HCT116 (cell line): ENCODE measurements at regions not wholly inside any gene's neighbourhood (a gene's known extent, or its start where the extent isn't known, plus 50 kb on each side); places are given as distances from the start of the nearest gene placed in this dataset.

Source experiments
- ATAC-seq: fragments of 200-7000 bp; cut with Tn5 transposase; 2 replicates; pipeline ENCODE4 v1.9.1; 2020; ENCODE audit warnings: mild to moderate bottlenecking, moderate library complexity
- BruUV-seq: library from RNA; stranded (reverse); fragments of 400-500 nt; replicated peaks from 2 replicates; lab custom pipeline; 2021; lab: Mats Ljungman, UMichigan
- CTCF ChIA-PET: fragments of 300-600 bp; sonication (Branson Sonifier 250); formaldehyde crosslinking; loops from one replicate; lab custom pipeline; 2021; ENCODE audit warnings: antibody characterized with exemption; lab: Charles Lee
- POLR2A ChIA-PET: fragments of 300-600, 350-600 bp; sonication (Branson Sonifier 250); formaldehyde crosslinking; loops from one replicate; lab custom pipeline; 2021; ENCODE audit warnings: antibody characterized with exemption; lab: Charles Lee
- RAD21 ChIA-PET, 2 experiments: fragments of 300-600 bp; sonication (Branson Sonifier 250); formaldehyde crosslinking; loops; one replicate each; lab custom pipeline; 2023; ENCODE audit warnings: low total read pairs in 2 of 2; ENCODE audit not compliant: uncharacterized antibody in 2 of 2, unreplicated experiment in 2 of 2, low non-redundant PET in 1 of 2; lab: Charles Lee
- DNase-seq: peaks from one replicate; pipeline ENCODE4 v3.0.0-alpha.2; 2010; ENCODE audit warnings: low read depth, low spot score
- H2AFZ ChIP-seq: fragments of 200-600 bp; shearing (Covaris generic), sonication (generic); 2 replicates; pipeline ENCODE4 v1.6.1; 2017; ENCODE audit warnings: low read depth, mixed run types, mixed read lengths, antibody characterized with exemption, low read length; ENCODE audit not compliant: poor library complexity, severe bottlenecking
- H3K27ac ChIP-seq: 2 replicates; pipeline ENCODE4 v1.5.1; 2012; ENCODE audit warnings: low read depth, low read length
- H3K27me3 ChIP-seq: fragments of 200-600 bp; sonication (generic); 2 replicates; pipeline ENCODE4 v1.6.1; 2016; ENCODE audit warnings: mixed run types, low read length, mixed read lengths; ENCODE audit not compliant: insufficient read depth
- H3K36me3 ChIP-seq, 2 experiments: fragments of 200-500 bp in 1 of 2; fragments of 200-600 bp in 1 of 2; sonication (Bioruptor generic) in 1 of 2; sonication (generic) in 1 of 2; 2 replicates each; pipeline versions ENCODE4 v1.5.1 to v1.6.1; 2014 to 2016; ENCODE audit warnings: low read length in 2 of 2, inconsistent platforms in 1 of 2, mixed read lengths in 1 of 2, mixed run types in 1 of 2; ENCODE audit not compliant: insufficient read depth in 2 of 2, control insufficient read depth in 1 of 2
- H3K4me1 ChIP-seq, 2 experiments: fragments of 200-600 bp in 1 of 2; sonication (generic) in 1 of 2; 2 replicates each; pipeline versions ENCODE4 v1.5.1 to v1.6.1; 2012 to 2017; ENCODE audit warnings: low read length in 2 of 2, inconsistent platforms in 1 of 2, mild to moderate bottlenecking in 1 of 2, mixed read lengths in 1 of 2, mixed run types in 1 of 2, moderate library complexity in 1 of 2; ENCODE audit not compliant: insufficient read depth in 2 of 2, control insufficient read depth in 1 of 2
- H3K4me2 ChIP-seq: fragments of 200-600 bp; sonication (generic); 2 replicates; pipeline ENCODE4 v1.6.1; 2017; ENCODE audit warnings: mixed run types, low read length, mixed read lengths
- H3K4me3 ChIP-seq, 2 experiments: fragments of 200-600 bp in 1 of 2; sonication (generic) in 1 of 2; replicated peaks in 1 of 2; 2 replicates each; pipeline ENCODE4 v1.5.1; 2011 to 2016; ENCODE audit warnings: low read length in 2 of 2, control low read depth in 1 of 2, low read depth in 1 of 2, mild to moderate bottlenecking in 1 of 2, mixed read lengths in 1 of 2, mixed run types in 1 of 2
- H3K79me2 ChIP-seq: fragments of 200-600 bp; sonication (generic); 2 replicates; pipeline ENCODE4 v1.6.1; 2017; ENCODE audit warnings: mild to moderate bottlenecking, mixed run types, low read length, moderate library complexity, mixed read lengths; ENCODE audit not compliant: insufficient read depth
- H3K9ac ChIP-seq: fragments of 200-600 bp; sonication (generic); 2 replicates; pipeline ENCODE4 v1.6.1; 2016; ENCODE audit warnings: low read length, mixed read lengths
- H3K9me2 ChIP-seq: fragments of 200-600 bp; sonication (generic), shearing (Covaris generic); 2 replicates; pipeline ENCODE4 v1.6.1; 2017; ENCODE audit warnings: mixed run types, mild to moderate bottlenecking, moderate library complexity; ENCODE audit not compliant: insufficient read depth
- H3K9me3 ChIP-seq, 2 experiments: fragments of 200-500 bp in 1 of 2; fragments of 200-600 bp in 1 of 2; sonication (Bioruptor generic) in 1 of 2; sonication (generic) in 1 of 2; 2 replicates each; pipeline ENCODE4 v1.6.1; 2014 to 2017; ENCODE audit warnings: low read length in 2 of 2, mixed read lengths in 2 of 2, inconsistent platforms in 1 of 2, low read depth in 1 of 2, mild to moderate bottlenecking in 1 of 2, mixed run types in 1 of 2, moderate library complexity in 1 of 2; ENCODE audit not compliant: control insufficient read depth in 1 of 2, insufficient read depth in 1 of 2
- H4K20me1 ChIP-seq: fragments of 200-600 bp; sonication (generic), shearing (Covaris generic); 2 replicates; pipeline ENCODE4 v1.6.1; 2017; ENCODE audit warnings: mixed run types, mild to moderate bottlenecking, moderate library complexity; ENCODE audit not compliant: insufficient read depth
- ATF3 ChIP-seq: IDR thresholded peaks from 2 replicates; pipeline ENCODE4 v1.6.1; 2012
- CBX3 ChIP-seq: IDR thresholded peaks from 2 replicates; pipeline ENCODE4 v1.6.1; 2012; ENCODE audit warnings: low read depth
- EGR1 ChIP-seq: IDR thresholded peaks from 2 replicates; pipeline ENCODE4 v1.6.1; 2012; ENCODE audit warnings: low read depth
- FOSL1 ChIP-seq: IDR thresholded peaks from 2 replicates; pipeline ENCODE4 v1.6.1; 2012; ENCODE audit warnings: low read depth
- POLR2A ChIP-seq: IDR thresholded peaks from 2 replicates; pipeline ENCODE4 v1.7.0; 2011; ENCODE audit warnings: borderline replicate concordance; ENCODE audit not compliant: insufficient read depth, insufficient read length; ENCODE audit errors: extremely low read depth
- REST ChIP-seq: IDR thresholded peaks from 2 replicates; pipeline ENCODE4 v1.6.1; 2012; ENCODE audit warnings: low read depth
- SRF ChIP-seq: IDR thresholded peaks from 2 replicates; pipeline ENCODE4 v1.6.1; 2012; ENCODE audit warnings: low read depth
- ZNF274 ChIP-seq: fragments of 200-500 bp; sonication (Bioruptor generic); IDR thresholded peaks from 2 replicates; pipeline ENCODE4 v1.6.1; 2014; ENCODE audit warnings: mild to moderate bottlenecking, low read depth, low read length, inconsistent platforms
- intact Hi-C: fragments of 100-400 bp; cut with micrococcal nuclease; formaldehyde crosslinking; loops from 2 replicates; pipeline ENCODE4 v1.10.0; 2022

- Histone ChIP-seq H3K4me1 (no peaks in the 10 kb centered on the region), H3K27me3 (no peaks in the 10 kb centered on the region), H3K4me3 (no peak overlapping the region), H4K20me1 (no peaks in the 10 kb centered on the region), H3K27ac (no peak overlapping the region), H3K4me2 (no peak overlapping the region), H3K36me3 (no peaks in the 10 kb centered on the region), H2AFZ (no peak overlapping the region), H3K9me2 (no peaks in the 10 kb centered on the region), H3K9me3 (peaks cover 4 to 15% of the 10 kb centered on the region in 2 experiments; a peak in 2 of 4 replicates), H3K9ac (no peak overlapping the region), H3K79me2 (no peaks in the 10 kb centered on the region)
- CTCF ChIA-PET = no interaction called here
- RAD21 ChIA-PET = no interaction called here
- ATAC-seq = no peak
- no TSS peak for BruUV-seq
- intact Hi-C loops = no loop called here
- no peak for DNase-seq
- TF ChIP-seq FOSL1 (no peak), ATF3 (no peak), ZNF274 (no peak), POLR2A (no peak), CBX3 (no peak), REST (no peak), EGR1 (no peak), SRF (no peak)
- POLR2A ChIA-PET = no interaction called here
Measured at GRCh38 chr21:16181018-16181417, 451.2 kb downstream of the USP25 start.
